HuH-7 (cell line): ENCODE measurements at regions not wholly inside any gene's neighbourhood (a gene's known extent, or its start where the extent isn't known, plus 50 kb on each side); places are given as distances from the start of the nearest gene placed in this dataset.
"Not testable (repeated sequence)": the region's sequence is repeated elsewhere in the genome, so short reads cannot be mapped to it uniquely, and the experiment has no call there.

Source experiments
- DNase-seq: peaks from one replicate; pipeline ENCODE4 v3.0.0; 2011; ENCODE audit warnings: low spot score

GRCh38 chr6:74953708-74954107 is 252.1 kb downstream of the COL12A1 start:
- DNase-seq: no peak

GRCh38 chr6:74946961-74947360 is 258.9 kb downstream of the COL12A1 start:
- no peak for DNase-seq

GRCh38 chr6:74942130-74942529 is 263.7 kb downstream of the COL12A1 start:
- no peak for DNase-seq

- DNase-seq: no peak
Observed at GRCh38 chr6:74941424-74941823, 264.4 kb downstream of the COL12A1 start.

- DNase-seq: no peak
Observed at GRCh38 chr6:74939721-74940620, 265.9 kb downstream of the COL12A1 start.

- DNase-seq: no peak
Observed at GRCh38 chr6:74939151-74939708, 266.6 kb downstream of the COL12A1 start.

GRCh38 chr6:74937936-74938335 is 267.9 kb downstream of the COL12A1 start:
- DNase-seq: no peak

GRCh38 chr6:74936886-74937285 is 269.0 kb downstream of the COL12A1 start:
- DNase-seq: no peak

GRCh38 chr6:74932232-74932888 is 273.5 kb downstream of the COL12A1 start:
- DNase-seq: peak; percentile 16

- DNase-seq: no peak
Observed at GRCh38 chr6:74931558-74931957, 274.3 kb downstream of the COL12A1 start.

GRCh38 chr6:74928203-74928602 is 277.6 kb downstream of the COL12A1 start:
- no peak for DNase-seq

- DNase-seq: no peak
Observed at GRCh38 chr6:74927299-74927698, 278.6 kb downstream of the COL12A1 start.

- DNase-seq: no peak
Observed at GRCh38 chr6:74925683-74926082, 280.2 kb downstream of the COL12A1 start.

- no peak for DNase-seq
Observed at GRCh38 chr6:74914888-74915287, 291.0 kb downstream of the COL12A1 start.

- DNase-seq: no peak
Observed at GRCh38 chr6:74912234-74912633, 293.6 kb downstream of the COL12A1 start.

- DNase-seq: no peak
Observed at GRCh38 chr6:74902846-74903245, 303.0 kb downstream of the COL12A1 start.

GRCh38 chr6:74902089-74902488 is 303.8 kb downstream of the COL12A1 start:
- no peak for DNase-seq

GRCh38 chr6:74901576-74901975 is 304.3 kb downstream of the COL12A1 start:
- no peak for DNase-seq

- no peak for DNase-seq
Observed at GRCh38 chr6:74899416-74899815, 306.4 kb downstream of the COL12A1 start.

GRCh38 chr6:74892091-74892490 is 313.8 kb downstream of the COL12A1 start:
- no peak for DNase-seq

GRCh38 chr6:74891349-74891831 is 314.5 kb downstream of the COL12A1 start:
- DNase-seq: no peak

- DNase-seq: no peak
Observed at GRCh38 chr6:74889635-74890034, 316.2 kb downstream of the COL12A1 start.

- not testable (repeated sequence) for DNase-seq
Observed at GRCh38 chr6:74888741-74889140, 317.1 kb downstream of the COL12A1 start.
